Nephron (organoid): ENCODE measurements at regions not wholly inside any gene's neighbourhood (a gene's known extent, or its start where the extent isn't known, plus 50 kb on each side); places are given as distances from the start of the nearest gene placed in this dataset.
A peak's percentile ranks its signal among the peaks of the same experiment; 100 is the strongest.

ENCODE experiments used
- H3K27ac Mint-ChIP-seq, 3 experiments: 2 replicates each; pipeline ENCODE4 v1.8.0; 2020; ENCODE audit warnings: mixed read lengths in 3 of 3, mild to moderate bottlenecking in 2 of 3, moderate library complexity in 1 of 3
- H3K27me3 Mint-ChIP-seq: 2 replicates; pipeline ENCODE4 v1.8.0; 2021; ENCODE audit warnings: low read depth, mild to moderate bottlenecking, moderate library complexity, mixed read lengths
- H3K36me3 Mint-ChIP-seq: 2 replicates; pipeline ENCODE4 v1.8.0; 2020; ENCODE audit warnings: low read depth, mixed read lengths
- H3K4me1 Mint-ChIP-seq: 2 replicates; pipeline ENCODE4 v1.8.0; 2020; ENCODE audit warnings: mixed read lengths
- H3K4me3 Mint-ChIP-seq, 3 experiments: 2 replicates each; pipeline ENCODE4 v1.8.0; 2020; ENCODE audit warnings: mild to moderate bottlenecking in 3 of 3, mixed read lengths in 3 of 3, moderate library complexity in 2 of 3
- H3K9me3 Mint-ChIP-seq: 2 replicates; pipeline ENCODE4 v1.8.0; 2020; ENCODE audit warnings: mixed read lengths
- CTCF ChIP-seq, 3 experiments: fragments of 200-600 bp; sonication (generic); IDR thresholded peaks; one replicate each; pipeline ENCODE4 v1.5.0; 2021; ENCODE audit warnings: antibody characterized with exemption in 3 of 3; ENCODE audit not compliant: unreplicated experiment in 3 of 3

- H3K36me3 Mint-ChIP-seq, result no peaks in the 10 kb centered on the region
- H3K4me1 Mint-ChIP-seq, result peaks cover 6% of the 10 kb centered on the region
- peaks cover 3% of the 10 kb centered on the region for H3K27me3 Mint-ChIP-seq
- TF ChIP-seq CTCF (IDR thresholded peaks at IDR 0.05; ENCODE audit: unreplicated experiment in 3 of 3), result no peak
- peaks cover 4% of the 10 kb centered on the region for H3K9me3 Mint-ChIP-seq
- no peak overlapping the region for H3K4me3 Mint-ChIP-seq
- H3K27ac Mint-ChIP-seq, result no peak overlapping the region
Observed at GRCh38 chr17:51456942-51457341, 196.6 kb downstream of the UTP18 start.

GRCh38 chr17:51461578-51462004 is 201.2 kb downstream of the UTP18 start:
- Mint-ChIP-seq H3K27me3 (peaks cover 10% of the 10 kb centered on the region), H3K36me3 (no peaks in the 10 kb centered on the region), H3K4me3 (no peak overlapping the region), H3K4me1 (peaks cover 12% of the 10 kb centered on the region), H3K27ac (peak overlapping the region in 1 of 3 experiments; percentile 7), H3K9me3 (no peaks in the 10 kb centered on the region)
- TF ChIP-seq CTCF (IDR thresholded peaks at IDR 0.05; ENCODE audit: unreplicated experiment in 3 of 3), result peak; percentile 54 to 67 (median 62)

GRCh38 chr17:51463353-51463752 is 203.0 kb downstream of the UTP18 start:
- Mint-ChIP-seq H3K36me3 (no peaks in the 10 kb centered on the region), H3K4me1 (peaks cover 14% of the 10 kb centered on the region), H3K27ac (no peak overlapping the region), H3K27me3 (peaks cover 12% of the 10 kb centered on the region), H3K4me3 (no peak overlapping the region), H3K9me3 (no peaks in the 10 kb centered on the region)
- TF ChIP-seq CTCF (IDR thresholded peaks at IDR 0.05; ENCODE audit: unreplicated experiment in 3 of 3), result no peak

GRCh38 chr17:51467336-51467735 is 207.0 kb downstream of the UTP18 start:
- Mint-ChIP-seq H3K36me3 (no peaks in the 10 kb centered on the region), H3K27ac (no peak overlapping the region), H3K27me3 (peaks cover 19% of the 10 kb centered on the region), H3K9me3 (no peaks in the 10 kb centered on the region), H3K4me3 (no peak overlapping the region), H3K4me1 (peaks cover 18% of the 10 kb centered on the region)
- no peak for TF ChIP-seq CTCF (IDR thresholded peaks at IDR 0.05; ENCODE audit: unreplicated experiment in 3 of 3)

- TF ChIP-seq CTCF (IDR thresholded peaks at IDR 0.05; ENCODE audit: unreplicated experiment in 3 of 3), result no peak
- Mint-ChIP-seq H3K36me3 (no peaks in the 10 kb centered on the region), H3K9me3 (no peaks in the 10 kb centered on the region), H3K4me1 (peaks cover 9% of the 10 kb centered on the region), H3K27me3 (peaks cover 22% of the 10 kb centered on the region), H3K27ac (peak overlapping the region in 1 of 3 experiments; percentile 77), H3K4me3 (no peak overlapping the region)
Observed at GRCh38 chr17:51472670-51473205, 212.4 kb downstream of the UTP18 start.

- no peak overlapping the region for H3K4me3 Mint-ChIP-seq
- peaks cover 8% of the 10 kb centered on the region for H3K9me3 Mint-ChIP-seq
- no peak overlapping the region for H3K27ac Mint-ChIP-seq
- TF ChIP-seq CTCF (IDR thresholded peaks at IDR 0.05; ENCODE audit: unreplicated experiment in 3 of 3), result no peak
- peaks cover 9% of the 10 kb centered on the region for H3K4me1 Mint-ChIP-seq
- H3K36me3 Mint-ChIP-seq, result no peaks in the 10 kb centered on the region
- peaks cover 22% of the 10 kb centered on the region for H3K27me3 Mint-ChIP-seq
Observed at GRCh38 chr17:51474764-51475163, 214.4 kb downstream of the UTP18 start.
